Right lobe of liver (tissue), 4 donors: ENCODE measurements at regions not wholly inside any gene's neighbourhood (a gene's known extent, or its start where the extent isn't known, plus 50 kb on each side); places are given as distances from the start of the nearest gene placed in this dataset.

ENCODE experiments used
- POLR2A ChIP-seq: fragments of 450-650 bp; IDR thresholded peaks from one replicate; pipeline ENCODE4 v1.6.1; 2017; ENCODE audit warnings: antibody characterized with exemption, mild to moderate bottlenecking
- TF ChIP-seq, protein P1 (sequence below), 4 donors: fragments of 200-600 bp in 3 of 4; fragments of 450-650 bp in 1 of 4; IDR thresholded peaks; one replicate each; pipeline versions ENCODE4 v1.5.1 to v1.8.0; 2016 to 2022; ENCODE audit warnings: antibody characterized with exemption in 4 of 4, mild to moderate bottlenecking in 2 of 4
- donor health status: DM: no; HTN: no; CAD: no.
- donor health status: DM: no; HTN: no; CAD: no.
- donor health status: DM: no; HTN: yes; CAD: no.

DNA sequence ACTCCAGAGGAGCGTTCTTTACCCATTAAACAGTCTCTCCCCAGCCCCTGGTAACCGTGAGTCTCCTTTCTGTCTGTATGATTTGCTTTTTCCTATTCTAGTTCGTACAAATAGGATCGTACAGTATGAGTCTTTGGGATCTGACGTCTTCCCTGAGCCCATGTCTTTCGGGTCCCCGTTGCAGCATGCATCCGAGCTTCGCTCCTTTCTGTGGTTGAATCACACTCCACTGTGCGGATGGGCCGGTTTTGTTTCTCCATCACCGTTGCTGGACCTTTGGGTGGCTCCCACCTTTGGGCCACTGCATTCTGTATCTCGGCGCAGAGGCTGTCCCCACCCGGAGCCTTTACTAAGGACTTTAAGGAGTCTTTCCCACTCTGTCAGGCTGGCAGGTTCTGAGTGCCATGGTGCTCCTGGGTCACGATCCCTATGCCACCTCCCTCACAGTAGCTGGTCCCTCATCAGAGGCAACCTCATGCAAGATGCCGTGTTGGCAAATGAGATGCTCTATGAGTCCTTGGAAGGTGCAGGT, 145.7 kb upstream of the COL5A1 start:
- TF ChIP-seq POLR2A, result no peak
- TF ChIP-seq, protein P1, sequence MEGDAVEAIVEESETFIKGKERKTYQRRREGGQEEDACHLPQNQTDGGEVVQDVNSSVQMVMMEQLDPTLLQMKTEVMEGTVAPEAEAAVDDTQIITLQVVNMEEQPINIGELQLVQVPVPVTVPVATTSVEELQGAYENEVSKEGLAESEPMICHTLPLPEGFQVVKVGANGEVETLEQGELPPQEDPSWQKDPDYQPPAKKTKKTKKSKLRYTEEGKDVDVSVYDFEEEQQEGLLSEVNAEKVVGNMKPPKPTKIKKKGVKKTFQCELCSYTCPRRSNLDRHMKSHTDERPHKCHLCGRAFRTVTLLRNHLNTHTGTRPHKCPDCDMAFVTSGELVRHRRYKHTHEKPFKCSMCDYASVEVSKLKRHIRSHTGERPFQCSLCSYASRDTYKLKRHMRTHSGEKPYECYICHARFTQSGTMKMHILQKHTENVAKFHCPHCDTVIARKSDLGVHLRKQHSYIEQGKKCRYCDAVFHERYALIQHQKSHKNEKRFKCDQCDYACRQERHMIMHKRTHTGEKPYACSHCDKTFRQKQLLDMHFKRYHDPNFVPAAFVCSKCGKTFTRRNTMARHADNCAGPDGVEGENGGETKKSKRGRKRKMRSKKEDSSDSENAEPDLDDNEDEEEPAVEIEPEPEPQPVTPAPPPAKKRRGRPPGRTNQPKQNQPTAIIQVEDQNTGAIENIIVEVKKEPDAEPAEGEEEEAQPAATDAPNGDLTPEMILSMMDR (IDR thresholded peaks at IDR 0.05), result no peak
